HG03039 (cell line): ENCODE measurements at regions not wholly inside any gene's neighbourhood (a gene's known extent, or its start where the extent isn't known, plus 50 kb on each side); places are given as distances from the start of the nearest gene placed in this dataset.

Experiments
- ATAC-seq: cut with Tn5 transposase; IDR thresholded peaks from one replicate; pipeline ENCODE4 v1.9.1; 2021; ENCODE audit warnings: mild to moderate bottlenecking, moderate library complexity; ENCODE audit not compliant: unreplicated experiment

DNA sequence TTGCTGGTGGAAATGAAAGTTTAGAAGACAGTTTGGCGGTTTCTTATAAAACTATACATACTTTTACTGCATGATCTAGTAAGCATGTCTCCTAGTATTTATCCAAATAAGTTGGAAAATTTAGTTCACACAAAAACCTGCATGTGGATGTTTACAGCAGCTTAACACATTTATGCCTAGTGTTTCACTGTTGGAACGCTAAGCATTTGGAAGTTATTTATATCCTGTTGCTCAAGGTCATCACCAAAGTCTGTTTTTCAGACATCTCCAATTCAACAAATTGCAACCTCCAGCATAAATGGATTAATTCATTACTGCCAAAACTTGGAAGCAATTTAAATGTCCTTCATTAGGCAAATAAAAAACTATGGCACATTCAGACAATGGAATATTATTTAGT, 461.8 kb downstream of the SUCLA2 start:
- no peak for ATAC-seq

DNA sequence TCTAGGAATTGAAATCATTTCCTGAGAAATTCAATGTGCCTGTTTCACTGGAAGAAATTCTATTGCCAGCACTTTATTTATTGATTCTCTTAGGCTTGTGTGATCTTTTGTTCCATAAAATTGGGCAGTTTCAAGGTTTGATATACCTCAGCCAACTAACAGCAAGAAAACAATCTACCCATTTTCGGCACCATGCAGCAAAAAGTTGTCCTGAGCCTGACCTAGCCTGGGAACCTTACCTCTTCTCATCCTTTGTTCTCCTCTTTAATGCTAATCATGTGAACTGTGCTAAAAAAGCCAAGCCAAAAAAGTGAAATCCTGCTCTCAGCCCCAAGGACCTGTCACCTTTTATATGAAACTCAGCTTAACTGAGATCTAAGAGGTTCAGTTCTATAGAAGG, 477.3 kb downstream of the SUCLA2 start:
- ATAC-seq: no peak

DNA sequence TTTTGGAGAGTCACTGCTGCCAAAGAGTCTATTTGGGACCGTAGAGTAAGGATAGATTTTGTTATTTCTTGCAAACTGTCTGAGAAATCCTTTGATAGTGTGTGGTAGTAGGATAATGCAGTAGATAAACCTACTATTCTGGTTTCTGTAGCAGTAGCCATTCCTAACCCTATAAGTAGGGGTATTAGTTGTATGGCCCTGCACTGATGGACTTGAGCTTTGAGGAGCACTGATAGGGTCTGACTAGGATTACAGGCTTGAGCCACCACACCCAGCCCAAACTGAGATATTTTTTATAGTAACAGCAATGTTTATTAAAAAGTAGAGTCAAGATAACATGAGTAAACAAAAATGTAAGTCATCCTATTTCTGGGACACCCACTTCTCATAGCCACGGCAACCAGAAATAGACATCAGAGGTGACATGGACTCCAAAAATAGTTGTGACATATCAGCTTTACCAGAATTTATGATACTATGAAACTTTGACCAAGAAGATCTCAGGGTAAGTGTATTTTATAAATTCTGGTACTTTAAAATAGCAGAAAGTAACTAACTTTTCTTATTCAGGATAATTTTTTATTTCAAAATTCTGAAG, 479.1 kb downstream of the SUCLA2 start:
- ATAC-seq: no peak

DNA sequence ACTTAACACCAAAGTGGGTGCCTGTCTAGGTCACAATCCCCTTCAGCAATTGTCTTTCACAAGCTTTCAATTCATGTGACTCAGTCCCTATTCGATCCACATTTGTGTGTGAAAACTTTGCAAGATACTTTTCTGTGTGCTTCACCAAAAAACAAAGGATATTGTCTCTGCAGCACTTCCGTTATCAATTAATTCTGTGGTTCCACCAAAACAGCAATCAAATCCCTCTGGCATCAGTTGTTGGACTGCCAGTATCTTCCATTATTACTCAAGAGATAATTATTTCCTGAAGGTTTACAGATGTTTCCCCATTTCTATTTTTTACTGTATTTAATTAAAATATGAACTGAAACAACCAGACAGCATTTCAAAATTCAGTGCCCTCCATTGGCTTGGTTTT, 481.4 kb downstream of the SUCLA2 start:
- ATAC-seq: no peak

DNA sequence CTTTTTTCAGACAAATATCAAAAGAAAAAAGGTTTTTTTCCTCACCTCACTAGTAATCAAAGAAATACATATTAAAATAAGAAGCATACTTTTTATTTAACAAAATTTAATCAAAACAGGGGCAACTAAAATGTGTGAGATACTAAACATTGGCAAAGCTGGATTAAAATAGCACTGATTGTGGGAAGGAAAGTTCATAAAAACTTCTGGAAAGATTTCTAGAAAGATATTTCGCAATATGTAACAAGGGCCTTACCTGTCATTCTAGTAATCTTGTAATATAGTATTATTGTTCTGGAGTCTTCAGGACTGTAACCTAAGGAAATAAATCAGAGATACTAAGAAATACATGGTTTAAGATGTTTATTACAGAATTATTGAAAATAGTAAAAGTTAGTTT, 482.5 kb downstream of the SUCLA2 start:
- no peak for ATAC-seq

DNA sequence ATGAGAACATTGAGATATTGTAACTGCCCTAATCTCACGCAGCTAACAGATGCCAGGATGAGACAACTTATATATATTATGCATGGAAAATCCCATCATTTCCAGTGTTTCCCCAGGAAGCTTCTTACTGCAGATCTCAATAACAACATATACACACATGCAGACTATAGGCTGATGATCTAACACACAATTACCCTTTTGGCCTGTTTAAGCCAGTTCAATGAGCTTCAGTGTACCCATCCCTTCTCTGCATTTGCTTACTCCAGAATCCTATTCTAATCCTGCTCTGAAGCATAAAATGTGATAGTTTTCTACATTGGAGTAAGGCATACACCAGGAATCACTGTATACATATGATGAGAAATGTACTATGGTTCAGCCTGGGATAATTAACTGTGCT, 489.4 kb downstream of the SUCLA2 start:
- no peak for ATAC-seq

DNA sequence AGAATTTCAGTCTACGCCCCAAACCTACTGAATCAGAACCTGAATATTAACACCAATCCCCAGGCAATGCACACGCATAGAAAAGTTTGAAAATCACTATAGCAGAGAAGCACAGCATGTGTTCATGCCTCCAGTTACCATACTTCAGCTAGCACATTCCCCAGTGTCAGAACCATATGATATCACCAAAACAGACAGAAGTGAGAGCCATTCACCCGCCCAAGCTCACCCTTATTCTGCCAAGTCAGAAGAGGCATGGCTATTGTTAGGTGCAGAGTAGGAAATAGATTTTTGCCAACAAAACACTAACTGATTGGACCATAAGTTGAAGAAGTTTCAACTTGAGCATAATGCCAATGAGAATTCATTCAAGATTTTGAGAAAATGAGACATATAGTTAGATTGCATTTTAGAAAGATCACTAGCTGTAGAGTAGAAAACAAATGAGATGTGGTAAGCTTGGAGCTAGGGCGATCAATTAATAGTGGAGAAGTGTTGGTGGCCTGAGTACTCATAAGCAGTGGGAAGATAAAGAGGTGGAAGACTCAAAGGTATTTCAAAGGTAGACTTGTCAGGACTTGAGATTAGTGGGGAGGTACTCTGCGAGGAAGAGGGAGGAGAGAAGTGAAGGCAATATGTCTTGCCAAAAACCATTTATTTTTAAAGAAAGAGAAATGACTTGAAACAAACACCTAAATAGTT, 492.4 kb downstream of the SUCLA2 start:
- no peak for ATAC-seq

DNA sequence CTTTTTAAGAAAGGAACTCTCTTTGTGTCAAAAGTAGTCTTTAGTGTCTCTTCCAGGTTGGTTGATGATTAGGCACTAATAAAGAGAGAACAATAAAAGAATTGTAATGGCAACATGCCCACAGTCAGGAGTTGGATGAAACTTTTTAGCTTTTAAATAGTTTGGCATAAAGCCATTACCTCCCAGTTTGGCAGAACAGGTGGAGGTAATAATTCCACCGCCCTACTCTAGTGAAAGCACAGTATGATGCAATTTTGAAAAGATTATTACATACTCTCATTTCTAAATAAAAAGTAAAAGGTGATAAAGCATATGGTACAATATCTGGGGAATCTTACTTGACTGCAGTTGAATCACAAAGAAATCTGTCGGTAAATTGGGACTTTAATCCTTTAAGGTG, 497.6 kb downstream of the SUCLA2 start:
- no peak for ATAC-seq

DNA sequence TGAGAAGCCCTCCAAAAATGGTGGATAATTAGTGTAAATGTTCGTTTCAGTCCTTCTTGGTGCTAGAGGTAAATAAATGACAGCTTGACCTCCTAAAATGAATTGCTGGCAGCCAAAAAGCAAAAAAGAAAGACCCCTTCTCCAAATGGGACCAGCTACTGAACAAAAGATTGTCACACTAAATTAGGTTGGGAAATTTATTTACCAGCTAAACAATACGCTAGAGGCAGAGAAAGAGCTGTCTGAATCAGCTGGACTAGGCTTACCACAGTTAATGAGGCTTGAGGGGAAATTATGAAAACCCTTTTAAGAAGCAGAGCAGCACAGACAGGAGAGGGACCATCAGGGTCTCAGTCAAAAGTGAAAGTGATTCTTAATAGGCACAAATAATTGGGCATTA, 498.9 kb downstream of the SUCLA2 start:
- ATAC-seq: no peak

DNA sequence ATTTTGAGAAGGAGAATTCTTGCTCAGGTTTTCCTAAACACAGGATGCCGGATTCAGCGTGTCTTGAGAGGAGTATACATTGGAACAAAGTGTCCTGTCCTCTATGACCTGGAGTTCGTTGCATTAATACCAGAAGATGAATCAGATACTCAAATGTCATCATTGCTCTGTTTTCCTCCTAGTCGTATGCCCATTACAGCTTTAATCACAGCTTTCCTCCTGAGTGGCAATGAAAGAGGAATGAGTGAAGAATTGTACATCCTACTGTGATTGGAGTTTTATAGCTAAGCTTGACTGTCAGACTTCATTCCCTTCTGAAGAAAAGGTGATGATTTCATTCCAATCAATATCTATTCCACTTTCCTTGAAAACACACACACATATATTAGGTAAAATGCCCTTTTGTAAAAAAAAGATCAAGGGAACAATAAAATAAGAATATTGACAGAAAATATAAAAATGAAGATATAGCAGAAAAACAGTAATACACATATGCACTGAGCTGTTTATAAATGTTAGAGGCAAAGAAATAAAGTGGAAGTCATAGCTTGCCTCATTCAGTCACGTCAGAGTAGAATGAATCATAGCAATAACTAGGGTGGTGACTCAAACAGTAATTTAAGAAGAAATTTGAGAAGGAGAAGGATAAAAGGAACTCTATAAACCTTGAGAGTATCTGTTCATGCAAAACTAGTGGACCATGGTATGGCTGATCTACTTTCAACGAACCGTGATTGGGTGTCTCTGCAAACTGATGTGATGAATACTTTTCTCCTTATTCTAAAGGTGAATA, 501.5 kb downstream of the SUCLA2 start:
- no peak for ATAC-seq

DNA sequence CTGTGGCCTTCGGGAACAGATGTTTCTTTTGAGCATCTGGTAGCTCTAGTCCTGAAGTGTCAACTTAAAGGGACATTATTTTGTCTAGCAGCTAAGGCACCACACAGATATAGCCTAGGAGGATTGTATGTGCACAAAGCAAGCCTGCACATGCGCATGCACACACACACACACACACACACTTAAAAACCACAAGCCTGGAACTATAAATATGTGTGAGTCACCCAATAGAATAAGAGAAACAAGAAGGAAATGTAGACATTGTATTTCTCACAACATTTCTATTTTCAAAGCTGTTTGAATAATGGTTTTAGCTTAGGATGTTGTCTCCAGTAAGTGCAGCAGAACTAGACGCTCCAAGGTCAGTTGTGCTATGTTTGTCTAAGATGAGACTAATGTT, 516.5 kb downstream of the SUCLA2 start:
- no peak for ATAC-seq

DNA sequence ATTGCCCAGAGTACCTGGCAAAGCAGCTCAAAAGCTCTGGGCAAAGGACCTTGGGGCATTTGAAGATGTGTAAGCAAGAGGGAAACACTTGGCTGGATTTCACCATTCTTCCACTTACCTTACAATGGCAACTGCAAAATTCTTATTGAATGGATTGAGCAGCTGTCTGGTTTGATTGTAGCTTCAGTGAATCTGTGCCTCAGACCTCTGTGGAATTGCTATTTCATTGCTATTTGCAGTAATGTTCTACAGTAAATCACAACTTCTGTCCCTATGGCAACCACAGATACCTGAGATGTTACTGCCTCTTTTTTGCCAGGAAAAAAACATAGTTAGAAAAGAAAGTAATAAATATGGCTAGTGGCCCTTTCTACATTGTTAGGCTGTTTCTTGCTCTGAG, 519.5 kb downstream of the SUCLA2 start:
- ATAC-seq: no peak

DNA sequence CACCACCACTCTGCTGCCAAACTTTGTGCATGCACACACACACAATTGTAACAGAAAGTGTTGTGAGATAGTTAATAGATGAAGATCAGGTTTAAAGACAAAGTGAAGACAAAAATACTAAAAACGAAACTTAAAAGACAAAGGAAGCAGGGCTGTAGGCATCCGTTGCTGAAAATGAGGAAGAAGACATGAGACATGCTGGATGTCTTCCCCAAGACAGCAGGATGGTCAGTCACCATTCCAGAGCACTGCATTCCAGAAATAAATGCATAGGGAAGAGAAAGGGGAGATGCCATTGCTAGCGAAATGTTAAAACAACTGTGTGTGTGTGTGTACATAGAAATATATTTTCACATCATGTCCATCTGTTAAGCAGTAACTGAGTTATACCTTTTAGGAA, 520.1 kb downstream of the SUCLA2 start:
- ATAC-seq: no peak

DNA sequence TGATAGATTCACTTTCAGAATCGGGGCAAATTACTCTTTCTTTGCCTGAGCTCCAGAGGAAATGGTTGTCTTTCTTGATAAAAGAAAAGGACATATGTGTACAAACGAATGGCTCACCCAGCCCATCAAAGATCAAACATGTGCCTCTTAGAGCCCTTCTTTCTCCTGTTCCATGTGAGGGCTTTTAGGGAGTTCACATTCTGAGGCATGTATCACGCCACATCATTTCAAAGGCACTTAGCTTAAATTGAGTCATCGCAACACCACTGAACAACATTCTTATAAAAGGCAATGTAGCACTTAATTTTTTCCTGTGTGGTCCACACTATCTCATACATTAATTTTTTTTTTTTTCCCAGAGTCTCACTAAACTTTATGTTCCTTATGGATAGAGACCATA, 521.0 kb downstream of the SUCLA2 start:
- ATAC-seq: no peak

DNA sequence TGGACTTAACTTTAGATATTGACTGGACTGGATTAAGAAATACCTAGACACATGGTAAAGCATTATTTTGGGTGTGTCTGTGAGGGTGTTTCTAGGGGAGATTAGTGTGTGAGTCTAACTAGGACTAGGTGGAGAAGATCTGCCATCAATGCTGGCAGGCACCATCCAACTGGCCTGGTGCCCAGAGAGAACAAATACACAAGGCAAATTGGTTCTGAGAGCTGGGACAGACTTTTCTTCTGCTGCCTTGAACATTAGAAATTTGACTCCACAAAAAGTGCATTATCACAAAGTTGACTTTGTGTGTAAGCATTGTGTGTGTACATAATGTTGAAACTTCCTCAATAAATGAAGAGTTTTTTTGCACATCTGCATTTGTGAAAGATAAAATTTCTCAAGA, 522.1 kb downstream of the SUCLA2 start:
- ATAC-seq: no peak

DNA sequence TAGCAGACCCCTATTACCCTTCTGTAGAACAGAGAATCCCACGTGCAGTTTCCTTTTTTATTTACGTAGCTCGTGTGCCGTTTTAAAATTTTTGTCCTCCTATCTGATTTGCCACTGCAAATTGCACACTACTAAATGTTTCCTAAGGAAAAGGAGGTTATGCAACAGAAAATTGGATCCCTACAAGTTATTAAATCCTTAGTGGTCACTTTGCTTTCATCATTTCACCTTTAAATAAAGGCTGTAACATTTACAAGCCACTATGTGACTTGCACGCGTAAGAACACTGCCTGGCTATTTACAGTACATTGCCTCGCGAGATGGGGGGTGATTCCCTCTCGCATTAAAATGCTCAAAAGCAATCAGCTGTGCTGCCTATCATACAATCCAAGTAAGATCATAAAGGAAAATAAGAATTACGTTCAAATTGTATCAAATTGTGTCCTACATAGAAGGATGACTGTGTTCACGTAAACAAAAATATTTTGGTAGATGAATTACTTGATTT, 525.6 kb downstream of the SUCLA2 start:
- ATAC-seq: no peak

DNA sequence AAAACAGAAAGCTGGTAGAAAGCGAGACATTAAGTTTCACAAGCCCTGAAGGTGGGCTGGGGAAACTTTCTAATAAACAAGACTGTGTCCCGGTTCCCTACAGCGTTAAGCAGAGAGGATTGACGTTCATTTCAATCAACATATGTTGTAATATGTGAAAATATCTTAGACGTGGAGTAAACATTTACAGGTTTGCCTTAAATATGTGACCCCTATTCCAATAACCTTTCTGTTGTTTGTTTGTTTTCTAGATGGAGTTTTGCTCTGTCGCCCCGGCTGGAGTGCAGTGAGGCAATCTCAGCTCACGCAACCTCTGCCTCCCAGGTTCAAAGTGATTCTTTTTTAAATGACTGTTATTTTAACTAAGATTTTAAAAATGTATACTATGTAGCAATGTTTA, 526.2 kb downstream of the SUCLA2 start:
- ATAC-seq: no peak

DNA sequence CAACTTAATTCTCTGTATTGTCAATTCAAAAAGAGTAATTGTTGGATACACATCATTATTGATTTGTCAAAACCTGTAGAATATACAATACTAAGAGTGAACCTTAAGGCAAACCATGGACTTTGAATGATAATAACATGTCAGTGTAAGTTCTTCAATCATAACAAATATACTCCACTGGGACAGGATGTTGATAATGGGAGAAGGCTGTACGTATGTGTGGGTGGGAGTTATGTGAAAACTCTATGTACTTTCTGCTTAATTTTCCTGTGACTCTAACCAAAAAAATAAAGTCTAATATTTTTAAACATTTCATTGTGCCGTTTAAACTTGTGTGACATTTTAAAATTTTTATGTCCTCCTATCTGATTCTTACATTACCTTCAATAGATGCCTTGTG, 526.7 kb downstream of the SUCLA2 start:
- no peak for ATAC-seq

DNA sequence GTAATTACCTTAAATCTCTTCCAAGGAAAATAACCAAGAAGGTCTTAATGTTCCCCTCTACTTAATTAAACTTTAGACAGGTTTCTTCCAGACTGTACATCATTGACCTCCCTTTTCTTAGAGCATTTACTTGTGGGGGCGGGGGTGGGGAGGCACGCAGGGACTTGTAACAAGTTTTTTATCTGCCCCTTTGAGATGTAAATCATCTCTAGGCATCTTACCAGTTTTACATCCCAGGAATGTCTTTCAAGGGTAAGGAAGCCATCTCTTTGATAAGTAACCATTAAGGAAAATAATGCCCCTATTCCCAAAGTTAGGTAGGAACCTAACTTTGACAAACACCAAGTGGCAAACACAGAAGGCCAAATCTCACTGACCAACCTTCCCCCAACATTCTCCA, 528.6 kb downstream of the SUCLA2 start:
- ATAC-seq: no peak

DNA sequence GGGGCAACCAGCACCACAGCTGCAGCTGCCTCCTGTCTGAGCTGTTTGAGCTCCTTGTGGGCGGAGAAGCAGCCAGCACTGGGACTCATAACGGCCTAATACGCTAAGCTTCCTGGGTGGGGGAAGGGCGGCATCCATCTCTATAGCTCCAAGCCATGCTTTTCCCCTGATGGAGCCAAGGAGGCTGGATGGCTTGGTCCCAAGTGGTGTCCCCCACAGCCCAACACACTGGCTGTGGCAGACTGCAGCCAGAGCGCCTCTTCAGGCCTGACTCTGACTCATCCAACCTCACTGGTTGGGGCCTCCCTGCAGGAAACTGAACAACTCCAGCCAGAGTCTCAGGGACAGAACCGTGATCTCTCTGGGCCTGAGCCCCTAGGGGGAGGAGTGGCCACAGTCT, 537.3 kb downstream of the SUCLA2 start:
- no peak for ATAC-seq

DNA sequence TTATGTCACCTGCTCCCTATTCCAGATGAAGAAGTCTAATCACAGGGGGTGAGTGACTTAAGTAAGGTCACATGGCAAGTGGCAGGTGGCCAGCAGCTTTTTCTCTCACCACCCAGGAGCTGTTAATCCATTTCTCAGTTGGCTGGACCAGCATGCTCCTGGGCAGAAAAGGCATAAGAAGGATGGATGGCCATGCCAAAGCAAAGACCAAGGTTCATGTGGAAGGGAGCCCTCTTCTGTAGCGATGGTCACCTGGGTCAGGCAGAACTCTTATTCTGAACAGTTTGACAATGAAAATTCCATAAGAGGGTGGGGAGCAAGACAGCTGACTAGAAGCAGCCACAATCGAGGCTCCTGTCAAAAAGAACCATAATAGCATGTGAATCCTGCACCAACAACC, 538.1 kb downstream of the SUCLA2 start:
- no peak for ATAC-seq

DNA sequence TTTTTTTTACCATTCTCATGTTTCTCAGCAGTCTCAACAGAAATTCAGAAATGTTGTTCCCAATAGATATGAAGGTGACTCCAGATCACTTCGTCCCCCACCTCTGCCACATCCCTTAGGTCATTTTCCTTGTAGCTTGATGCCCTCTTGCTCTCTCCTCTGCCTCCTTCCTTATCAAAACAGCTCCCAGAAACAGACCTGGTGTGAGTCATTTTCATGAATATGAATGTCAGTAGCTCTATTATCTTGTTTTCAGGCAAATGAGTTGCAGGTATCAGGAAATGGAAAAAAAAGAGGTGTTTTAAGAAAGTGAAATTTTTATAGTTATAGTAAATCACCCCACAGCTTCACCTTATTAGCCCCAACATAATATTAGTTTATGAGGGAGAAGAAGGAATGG, 539.3 kb downstream of the SUCLA2 start:
- no peak for ATAC-seq
